GM12874 (cell line): ENCODE measurements at regions not wholly inside any gene's neighbourhood (a gene's known extent, or its start where the extent isn't known, plus 50 kb on each side); places are given as distances from the start of the nearest gene placed in this dataset.

ENCODE experiments used
- CTCF ChIP-seq: IDR thresholded peaks from 2 replicates; pipeline ENCODE4 v1.5.1; 2011; ENCODE audit warnings: low read depth, mild to moderate bottlenecking, control low read depth, low read length, moderate library complexity; ENCODE audit not compliant: insufficient read depth

- no peak for TF ChIP-seq CTCF
Observed at GRCh38 chr22:27080036-27080578, 422.7 kb downstream of the MIAT start.

GRCh38 chr22:27080863-27081262 is 423.5 kb downstream of the MIAT start:
- no peak for TF ChIP-seq CTCF

GRCh38 chr22:27083610-27084009 is 426.2 kb downstream of the MIAT start:
- TF ChIP-seq CTCF, result no peak

GRCh38 chr22:27084130-27084529 is 426.7 kb downstream of the MIAT start:
- TF ChIP-seq CTCF, result no peak

- no peak for TF ChIP-seq CTCF
Observed at GRCh38 chr22:27086080-27087044, 429.0 kb downstream of the MIAT start.

GRCh38 chr22:27087051-27087450 is 429.7 kb downstream of the MIAT start:
- no peak for TF ChIP-seq CTCF

GRCh38 chr22:27088026-27088425 is 430.6 kb downstream of the MIAT start:
- TF ChIP-seq CTCF, result no peak
